CD14-positive monocyte (primary cell): ENCODE measurements at regions not wholly inside any gene's neighbourhood (a gene's known extent, or its start where the extent isn't known, plus 50 kb on each side); places are given as distances from the start of the nearest gene placed in this dataset.

ENCODE experiments used
- DNase-seq, 3 donors: peaks; one replicate each; pipeline ENCODE4 v3.0.0-alpha.2; 2011 to 2022
- H2AFZ ChIP-seq: 2 replicates; pipeline ENCODE4 v1.6.0; 2012; ENCODE audit warnings: mild to moderate bottlenecking, low read depth, low read length, inconsistent platforms; ENCODE audit not compliant: insufficient read depth, poor library complexity, severe bottlenecking
- H3K27ac ChIP-seq, 2 donors: 1 replicate in 1 of 2; 2 replicates in 1 of 2; pipeline ENCODE4 v1.5.1; 2012 to 2013; ENCODE audit warnings: low read length in 2 of 2, control low read depth in 1 of 2, inconsistent platforms in 1 of 2, low read depth in 1 of 2, mild to moderate bottlenecking in 1 of 2
- H3K27me3 ChIP-seq, 2 donors: one replicate each; pipeline versions ENCODE4 v1.6.0 to v1.6.1; 2011 to 2013; ENCODE audit warnings: low read length in 2 of 2; ENCODE audit not compliant: control insufficient read depth in 2 of 2, insufficient read depth in 2 of 2
- H3K36me3 ChIP-seq, 2 donors: replicated peaks in 1 of 2; 1 replicate in 1 of 2; 2 replicates in 1 of 2; pipeline versions ENCODE4 v1.5.1 to v1.6.1; 2012 to 2013; ENCODE audit warnings: low read length in 2 of 2, control low read depth in 1 of 2, inconsistent platforms in 1 of 2, mild to moderate bottlenecking in 1 of 2; ENCODE audit not compliant: insufficient read depth in 2 of 2, control insufficient read depth in 1 of 2
- H3K4me1 ChIP-seq, 2 donors: 1 replicate in 1 of 2; 2 replicates in 1 of 2; pipeline versions ENCODE4 v1.5.1 to v1.6.1; 2012 to 2013; ENCODE audit warnings: low read length in 2 of 2, control low read depth in 1 of 2, inconsistent platforms in 1 of 2, mild to moderate bottlenecking in 1 of 2, moderate library complexity in 1 of 2; ENCODE audit not compliant: insufficient read depth in 2 of 2, control insufficient read depth in 1 of 2
- H3K4me2 ChIP-seq: replicated peaks from 2 replicates; pipeline ENCODE3; 2012; ENCODE audit warnings: low read length, moderate library complexity, mild to moderate bottlenecking; ENCODE audit not compliant: poor library complexity, severe bottlenecking; ENCODE audit errors: extremely low read depth
- H3K4me3 ChIP-seq, 3 experiments: fragments of 200-600 bp in 1 of 3; sonication (generic) in 1 of 3; replicated peaks in 1 of 3; 1 replicate in 2 of 3; 2 replicates in 1 of 3; pipeline ENCODE4 v1.5.1; 2011 to 2013; ENCODE audit warnings: low read length in 3 of 3, mild to moderate bottlenecking in 3 of 3, control low read depth in 2 of 3, low read depth in 2 of 3, inconsistent platforms in 1 of 3, moderate library complexity in 1 of 3
- H3K79me2 ChIP-seq: 2 replicates; pipeline ENCODE4 v1.6.0; 2012; ENCODE audit warnings: mild to moderate bottlenecking, control low read depth, inconsistent platforms, low read length, moderate library complexity; ENCODE audit not compliant: insufficient read depth
- H3K9ac ChIP-seq: 2 replicates; pipeline ENCODE4 v1.6.0; 2017; ENCODE audit warnings: low read length, mild to moderate bottlenecking; ENCODE audit not compliant: insufficient read depth, poor library complexity, severe bottlenecking
- H3K9me3 ChIP-seq, 2 donors: replicated peaks in 1 of 2; 1 replicate in 1 of 2; 2 replicates in 1 of 2; pipeline versions ENCODE4 v1.5.1 to v1.6.1; 2012 to 2013; ENCODE audit warnings: low read length in 2 of 2, control low read depth in 1 of 2; ENCODE audit not compliant: control insufficient read depth in 1 of 2, insufficient read depth in 1 of 2
- H4K20me1 ChIP-seq: 2 replicates; pipeline ENCODE4 v1.6.0; 2012; ENCODE audit warnings: mild to moderate bottlenecking, low read length, control low read depth, moderate library complexity; ENCODE audit not compliant: insufficient read depth
- H3K27ac Mint-ChIP-seq, 7 donors: one replicate each; pipeline ENCODE4 v1.8.0; 2020; ENCODE audit warnings: mild to moderate bottlenecking in 7 of 7, mixed read lengths in 7 of 7, moderate library complexity in 6 of 7, inconsistent platforms in 2 of 7
- H3K27me3 Mint-ChIP-seq, 3 donors: one replicate each; pipeline ENCODE4 v1.8.0; 2021 to 2022; ENCODE audit warnings: low read depth in 3 of 3, mild to moderate bottlenecking in 3 of 3, mixed read lengths in 3 of 3, moderate library complexity in 3 of 3, inconsistent platforms in 1 of 3
- H3K36me3 Mint-ChIP-seq, 2 donors: one replicate each; pipeline ENCODE4 v1.8.0; 2020; ENCODE audit warnings: mixed read lengths in 2 of 2, inconsistent platforms in 1 of 2, mild to moderate bottlenecking in 1 of 2
- H3K4me1 Mint-ChIP-seq: one replicate; pipeline ENCODE4 v1.8.0; 2020; ENCODE audit warnings: mild to moderate bottlenecking, mixed read lengths
- H3K4me3 Mint-ChIP-seq, 2 donors: one replicate each; pipeline ENCODE4 v1.8.0; 2020; ENCODE audit warnings: mild to moderate bottlenecking in 2 of 2, mixed read lengths in 2 of 2, moderate library complexity in 1 of 2
- H3K9me3 Mint-ChIP-seq, 7 donors: one replicate each; pipeline ENCODE4 v1.8.0; 2020 to 2022; ENCODE audit warnings: mixed read lengths in 7 of 7, mild to moderate bottlenecking in 6 of 7, moderate library complexity in 6 of 7, inconsistent platforms in 2 of 7
- WGBS: methylation state at CpG from one replicate; pipeline ENCODE4 v1.1.5; 2013; ENCODE audit warnings: missing lambda C conversion rate; ENCODE audit not compliant: insufficient coverage; 5-methylcytosine and 5-hydroxymethylcytosine counted together
- intact Hi-C, 2 donors: fragments of 100-400 bp; cut with micrococcal nuclease; formaldehyde crosslinking; loops; one replicate each; pipeline versions ENCODE4 v1.15.0 to v1.15.1; 2023
- TF ChIP-seq, protein P1 (sequence below): fragments of 200-600 bp; IDR thresholded peaks from one replicate; pipeline ENCODE4 v1.8.0; 2022; ENCODE audit warnings: antibody characterized with exemption, mild to moderate bottlenecking

GRCh38 chr2:149741646-149742045 lies 154.1 kb upstream of the MMADHC start:
- H3K36me3 ChIP-seq, result no peaks in the 10 kb centered on the region
- H3K36me3 Mint-ChIP-seq, result no peaks in the 10 kb centered on the region
- no peaks in the 10 kb centered on the region for H3K4me1 Mint-ChIP-seq
- no peak overlapping the region for H3K27ac ChIP-seq
- no CpG with 5 or more reads among the region's 1 CpG for WGBS
- no peak overlapping the region for H2AFZ ChIP-seq
- no peak overlapping the region for H3K4me3 Mint-ChIP-seq
- no peaks in the 10 kb centered on the region for H3K9me3 ChIP-seq
- H3K27me3 Mint-ChIP-seq, result peaks cover 0 to 1% (median 1%) of the 10 kb centered on the region in 3 donors
- H3K27me3 ChIP-seq, result no peaks in the 10 kb centered on the region
- H3K9ac ChIP-seq, result no peak overlapping the region
- no peak for DNase-seq
- peaks cover 0 to 5% (median 1%) of the 10 kb centered on the region in 7 donors for H3K9me3 Mint-ChIP-seq
- intact Hi-C loops, result no loop called here
- H3K4me3 ChIP-seq, result no peak overlapping the region
- H4K20me1 ChIP-seq, result no peaks in the 10 kb centered on the region
- TF ChIP-seq, protein P1, sequence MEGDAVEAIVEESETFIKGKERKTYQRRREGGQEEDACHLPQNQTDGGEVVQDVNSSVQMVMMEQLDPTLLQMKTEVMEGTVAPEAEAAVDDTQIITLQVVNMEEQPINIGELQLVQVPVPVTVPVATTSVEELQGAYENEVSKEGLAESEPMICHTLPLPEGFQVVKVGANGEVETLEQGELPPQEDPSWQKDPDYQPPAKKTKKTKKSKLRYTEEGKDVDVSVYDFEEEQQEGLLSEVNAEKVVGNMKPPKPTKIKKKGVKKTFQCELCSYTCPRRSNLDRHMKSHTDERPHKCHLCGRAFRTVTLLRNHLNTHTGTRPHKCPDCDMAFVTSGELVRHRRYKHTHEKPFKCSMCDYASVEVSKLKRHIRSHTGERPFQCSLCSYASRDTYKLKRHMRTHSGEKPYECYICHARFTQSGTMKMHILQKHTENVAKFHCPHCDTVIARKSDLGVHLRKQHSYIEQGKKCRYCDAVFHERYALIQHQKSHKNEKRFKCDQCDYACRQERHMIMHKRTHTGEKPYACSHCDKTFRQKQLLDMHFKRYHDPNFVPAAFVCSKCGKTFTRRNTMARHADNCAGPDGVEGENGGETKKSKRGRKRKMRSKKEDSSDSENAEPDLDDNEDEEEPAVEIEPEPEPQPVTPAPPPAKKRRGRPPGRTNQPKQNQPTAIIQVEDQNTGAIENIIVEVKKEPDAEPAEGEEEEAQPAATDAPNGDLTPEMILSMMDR, result no peak
- H3K79me2 ChIP-seq, result no peaks in the 10 kb centered on the region
- H3K4me1 ChIP-seq, result no peaks in the 10 kb centered on the region
- H3K27ac Mint-ChIP-seq, result no peak overlapping the region
- no peak overlapping the region for H3K4me2 ChIP-seq

- no peaks in the 10 kb centered on the region for H3K36me3 ChIP-seq
- H3K4me2 ChIP-seq, result no peak overlapping the region
- H3K4me1 ChIP-seq, result no peaks in the 10 kb centered on the region
- peaks cover 0 to 1% (median 1%) of the 10 kb centered on the region in 3 donors for H3K27me3 Mint-ChIP-seq
- no peak for DNase-seq
- H3K27me3 ChIP-seq, result no peaks in the 10 kb centered on the region
- 100% methylated on average over 1 of the region's 1 CpG for WGBS
- H3K9me3 ChIP-seq, result no peaks in the 10 kb centered on the region
- no peak overlapping the region for H3K27ac Mint-ChIP-seq
- H3K4me1 Mint-ChIP-seq, result no peaks in the 10 kb centered on the region
- TF ChIP-seq, protein P1, result no peak
- H3K9ac ChIP-seq, result no peak overlapping the region
- H4K20me1 ChIP-seq, result no peaks in the 10 kb centered on the region
- H3K36me3 Mint-ChIP-seq, result no peaks in the 10 kb centered on the region
- no peak overlapping the region for H3K27ac ChIP-seq
- H3K9me3 Mint-ChIP-seq, result peaks cover 0 to 2% (median 0%) of the 10 kb centered on the region in 7 donors
- no peak overlapping the region for H3K4me3 Mint-ChIP-seq
- H3K79me2 ChIP-seq, result no peaks in the 10 kb centered on the region
- intact Hi-C loops, result no loop called here
- H2AFZ ChIP-seq, result no peak overlapping the region
- H3K4me3 ChIP-seq, result no peak overlapping the region
These were observed 152.9 kb upstream of the MMADHC start for GRCh38 chr2:149740490-149740889.
